T-helper 2 cell treated with Interferon-gamma antibody and Interleukin-4, amounts not matched to agents 5 μg/mL and 100 μg/mL, for 36 hours (primary cell): ENCODE measurements at regions not wholly inside any gene's neighbourhood (a gene's known extent, or its start where the extent isn't known, plus 50 kb on each side); places are given as distances from the start of the nearest gene placed in this dataset.
"Not testable (repeated sequence)": the region's sequence is repeated elsewhere in the genome, so short reads cannot be mapped to it uniquely, and the experiment has no call there.

Source experiments
- DNase-seq: peaks from one replicate; pipeline ENCODE4 v3.0.0; 2021; ENCODE audit warnings: low spot score
- H3K27ac Mint-ChIP-seq: one replicate; pipeline ENCODE4 v1.8.0; 2021; ENCODE audit warnings: mild to moderate bottlenecking, mixed read lengths
- H3K27me3 Mint-ChIP-seq: one replicate; pipeline ENCODE4 v1.8.0; 2021; ENCODE audit warnings: low read depth, mixed read lengths
- H3K36me3 Mint-ChIP-seq: one replicate; pipeline ENCODE4 v1.8.0; 2021; ENCODE audit warnings: low read depth, mixed read lengths
- H3K4me1 Mint-ChIP-seq: one replicate; pipeline ENCODE4 v1.8.0; 2021; ENCODE audit warnings: low read depth, mixed read lengths
- H3K4me3 Mint-ChIP-seq: one replicate; pipeline ENCODE4 v1.8.0; 2022; ENCODE audit warnings: mild to moderate bottlenecking, moderate library complexity, mixed read lengths
- H3K9me3 Mint-ChIP-seq: one replicate; pipeline ENCODE4 v1.8.0; 2021; ENCODE audit warnings: mixed read lengths

GRCh38 chr2:239721531-239721930 is 303.6 kb downstream of the NDUFA10 start:
- no peaks in the 10 kb centered on the region for H3K4me1 Mint-ChIP-seq
- no peak overlapping the region for H3K27ac Mint-ChIP-seq
- H3K9me3 Mint-ChIP-seq = no peaks in the 10 kb centered on the region
- H3K36me3 Mint-ChIP-seq = no peaks in the 10 kb centered on the region
- no peak overlapping the region for H3K4me3 Mint-ChIP-seq
- DNase-seq = no peak
- no peaks in the 10 kb centered on the region for H3K27me3 Mint-ChIP-seq

- no peaks in the 10 kb centered on the region for H3K36me3 Mint-ChIP-seq
- no peaks in the 10 kb centered on the region for H3K27me3 Mint-ChIP-seq
- no peaks in the 10 kb centered on the region for H3K4me1 Mint-ChIP-seq
- H3K4me3 Mint-ChIP-seq = no peak overlapping the region
- no peak for DNase-seq
- no peak overlapping the region for H3K27ac Mint-ChIP-seq
- H3K9me3 Mint-ChIP-seq = no peaks in the 10 kb centered on the region
These were observed 304.5 kb downstream of the NDUFA10 start for GRCh38 chr2:239720361-239721360.

- Mint-ChIP-seq H3K9me3 (no peaks in the 10 kb centered on the region), H3K4me1 (no peaks in the 10 kb centered on the region), H3K27me3 (no peaks in the 10 kb centered on the region), H3K36me3 (no peaks in the 10 kb centered on the region), H3K4me3 (no peak overlapping the region), H3K27ac (no peak overlapping the region)
- no peak for DNase-seq
These were observed 305.3 kb downstream of the NDUFA10 start for GRCh38 chr2:239719791-239720360.

- not testable (repeated sequence) for H3K36me3 Mint-ChIP-seq, H3K9me3 Mint-ChIP-seq, DNase-seq, H3K4me3 Mint-ChIP-seq, H3K4me1 Mint-ChIP-seq, H3K27ac Mint-ChIP-seq, H3K27me3 Mint-ChIP-seq
These were observed 306.2 kb downstream of the NDUFA10 start for GRCh38 chr2:239718991-239719390.

- H3K4me1 Mint-ChIP-seq = no peaks in the 10 kb centered on the region
- H3K4me3 Mint-ChIP-seq = no peak overlapping the region
- DNase-seq = no peak
- H3K27ac Mint-ChIP-seq = no peak overlapping the region
- H3K9me3 Mint-ChIP-seq = peaks cover 16% of the 10 kb centered on the region
- no peaks in the 10 kb centered on the region for H3K36me3 Mint-ChIP-seq
- H3K27me3 Mint-ChIP-seq = no peaks in the 10 kb centered on the region
These were observed 307.4 kb downstream of the NDUFA10 start for GRCh38 chr2:239717706-239718105.

- no peaks in the 10 kb centered on the region for H3K36me3 Mint-ChIP-seq
- no peak overlapping the region for H3K4me3 Mint-ChIP-seq
- no peak overlapping the region for H3K27ac Mint-ChIP-seq
- no peak for DNase-seq
- no peaks in the 10 kb centered on the region for H3K27me3 Mint-ChIP-seq
- H3K9me3 Mint-ChIP-seq = peaks cover 19% of the 10 kb centered on the region
- H3K4me1 Mint-ChIP-seq = no peaks in the 10 kb centered on the region
These were observed 307.8 kb downstream of the NDUFA10 start for GRCh38 chr2:239717319-239717675.

- Mint-ChIP-seq H3K9me3 (peaks cover 19% of the 10 kb centered on the region), H3K27ac (no peak overlapping the region), H3K4me3 (no peak overlapping the region), H3K27me3 (no peaks in the 10 kb centered on the region), H3K4me1 (no peaks in the 10 kb centered on the region), H3K36me3 (no peaks in the 10 kb centered on the region)
- DNase-seq = no peak
These were observed 308.4 kb downstream of the NDUFA10 start for GRCh38 chr2:239716536-239717318.

GRCh38 chr2:239716009-239716408 is 309.1 kb downstream of the NDUFA10 start:
- Mint-ChIP-seq H3K36me3 (no peaks in the 10 kb centered on the region), H3K27me3 (no peaks in the 10 kb centered on the region), H3K4me1 (no peaks in the 10 kb centered on the region), H3K9me3 (peaks cover 20% of the 10 kb centered on the region), H3K4me3 (no peak overlapping the region), H3K27ac (no peak overlapping the region)
- DNase-seq = no peak

- no peak overlapping the region for H3K27ac Mint-ChIP-seq
- H3K4me1 Mint-ChIP-seq = no peaks in the 10 kb centered on the region
- H3K27me3 Mint-ChIP-seq = no peaks in the 10 kb centered on the region
- H3K36me3 Mint-ChIP-seq = no peaks in the 10 kb centered on the region
- no peak overlapping the region for H3K4me3 Mint-ChIP-seq
- DNase-seq = no peak
- H3K9me3 Mint-ChIP-seq = peaks cover 23% of the 10 kb centered on the region
These were observed 309.5 kb downstream of the NDUFA10 start for GRCh38 chr2:239715606-239716005.

- H3K4me3 Mint-ChIP-seq = no peak overlapping the region
- H3K36me3 Mint-ChIP-seq = no peaks in the 10 kb centered on the region
- no peaks in the 10 kb centered on the region for H3K4me1 Mint-ChIP-seq
- H3K9me3 Mint-ChIP-seq = peaks cover 23% of the 10 kb centered on the region
- no peak for DNase-seq
- H3K27ac Mint-ChIP-seq = no peak overlapping the region
- no peaks in the 10 kb centered on the region for H3K27me3 Mint-ChIP-seq
These were observed 309.9 kb downstream of the NDUFA10 start for GRCh38 chr2:239715202-239715601.

- H3K36me3 Mint-ChIP-seq = no peaks in the 10 kb centered on the region
- no peak for DNase-seq
- H3K27ac Mint-ChIP-seq = no peak overlapping the region
- H3K4me1 Mint-ChIP-seq = no peaks in the 10 kb centered on the region
- H3K27me3 Mint-ChIP-seq = no peaks in the 10 kb centered on the region
- no peak overlapping the region for H3K4me3 Mint-ChIP-seq
- peaks cover 23% of the 10 kb centered on the region for H3K9me3 Mint-ChIP-seq
These were observed 311.0 kb downstream of the NDUFA10 start for GRCh38 chr2:239714116-239714515.

GRCh38 chr2:239712755-239713154 is 311.9 kb upstream of the HDAC4 start:
- DNase-seq = no peak
- Mint-ChIP-seq H3K4me1 (no peaks in the 10 kb centered on the region), H3K27ac (no peak overlapping the region), H3K4me3 (no peak overlapping the region), H3K36me3 (no peaks in the 10 kb centered on the region), H3K27me3 (peaks cover under 1% of the 10 kb centered on the region), H3K9me3 (peaks cover 23% of the 10 kb centered on the region)

GRCh38 chr2:239711911-239712570 is 311.2 kb upstream of the HDAC4 start:
- H3K9me3 Mint-ChIP-seq = peaks cover 23% of the 10 kb centered on the region
- no peak overlapping the region for H3K4me3 Mint-ChIP-seq
- H3K4me1 Mint-ChIP-seq = no peaks in the 10 kb centered on the region
- H3K27me3 Mint-ChIP-seq = peaks cover 2% of the 10 kb centered on the region
- H3K27ac Mint-ChIP-seq = no peak overlapping the region
- H3K36me3 Mint-ChIP-seq = no peaks in the 10 kb centered on the region
- no peak for DNase-seq
